CD4-positive, alpha-beta T cell (primary cell): ENCODE measurements at regions not wholly inside any gene's neighbourhood (a gene's known extent, or its start where the extent isn't known, plus 50 kb on each side); places are given as distances from the start of the nearest gene placed in this dataset.

ENCODE experiments used
- ATAC-seq: fragments of 200-7000 bp; cut with Tn5 transposase; one replicate; pipeline ENCODE4 v1.10.0; 2022; ENCODE audit warnings: mild to moderate bottlenecking; ENCODE audit not compliant: poor library complexity
- CTCF ChIA-PET: fragments of 350-600 bp; sonication (Branson Sonifier 250); formaldehyde crosslinking; loops from one replicate; lab custom pipeline; 2021; ENCODE audit warnings: antibody characterized with exemption, inconsistent platforms; lab: Charles Lee
- POLR2A ChIA-PET: fragments of 350-600 bp; sonication (Branson Sonifier 250); formaldehyde crosslinking; loops from one replicate; lab custom pipeline; 2021; ENCODE audit warnings: antibody characterized with exemption, inconsistent platforms; lab: Charles Lee
- DNase-seq, 14 experiments: peaks; one replicate each; pipeline ENCODE4 v3.0.0-alpha.2; 2013 to 2020; ENCODE audit warnings: mixed read lengths in 2 of 14
- H3K27ac ChIP-seq, 2 donors: one replicate each; pipeline versions ENCODE4 v1.5.1 to v1.7.0; 2013; ENCODE audit warnings: low read length in 2 of 2, low read depth in 1 of 2, mild to moderate bottlenecking in 1 of 2
- H3K27me3 ChIP-seq, 2 experiments: 1 replicate in 1 of 2; 2 replicates in 1 of 2; pipeline versions ENCODE4 v1.6.1 to v1.7.0; 2013; ENCODE audit warnings: low read length in 2 of 2, control low read depth in 1 of 2, mild to moderate bottlenecking in 1 of 2, moderate library complexity in 1 of 2; ENCODE audit not compliant: insufficient read depth in 2 of 2, control insufficient read depth in 1 of 2
- H3K36me3 ChIP-seq: one replicate; pipeline ENCODE4 v1.6.1; 2013; ENCODE audit warnings: low read length, control low read depth; ENCODE audit not compliant: insufficient read depth
- H3K4me1 ChIP-seq: one replicate; pipeline ENCODE4 v1.6.1; 2013; ENCODE audit warnings: low read length, control low read depth; ENCODE audit not compliant: insufficient read depth
- H3K4me3 ChIP-seq: one replicate; pipeline ENCODE4 v1.5.1; 2013; ENCODE audit warnings: mild to moderate bottlenecking, low read length, moderate library complexity
- H3K9me3 ChIP-seq, 2 experiments: 1 replicate in 1 of 2; 2 replicates in 1 of 2; pipeline versions ENCODE4 v1.6.1 to v1.7.0; 2013; ENCODE audit warnings: low read length in 2 of 2, mild to moderate bottlenecking in 2 of 2, control low read depth in 1 of 2, moderate library complexity in 1 of 2; ENCODE audit not compliant: control insufficient read depth in 1 of 2, insufficient read depth in 1 of 2
- H3K27ac Mint-ChIP-seq: one replicate; pipeline ENCODE4 v1.8.0; 2020; ENCODE audit warnings: mixed read lengths
- H3K27me3 Mint-ChIP-seq: one replicate; pipeline ENCODE4 v1.8.0; 2021; ENCODE audit warnings: mixed read lengths
- H3K36me3 Mint-ChIP-seq: one replicate; pipeline ENCODE4 v1.8.0; 2021; ENCODE audit warnings: low read depth, mixed read lengths
- H3K4me1 Mint-ChIP-seq: one replicate; pipeline ENCODE4 v1.8.0; 2021; ENCODE audit warnings: low read depth, mixed read lengths
- H3K4me3 Mint-ChIP-seq: one replicate; pipeline ENCODE4 v1.8.0; 2020; ENCODE audit warnings: mild to moderate bottlenecking, mixed read lengths
- H3K9me3 Mint-ChIP-seq: one replicate; pipeline ENCODE4 v1.8.0; 2020; ENCODE audit warnings: mixed read lengths
- CTCF ChIP-seq: fragments of 200-600 bp; IDR thresholded peaks from one replicate; pipeline ENCODE4 v1.8.0; 2022; ENCODE audit warnings: antibody characterized with exemption, mild to moderate bottlenecking
- intact Hi-C, 2 experiments: fragments of 100-400 bp; cut with DNase I in 1 of 2; cut with micrococcal nuclease in 1 of 2; formaldehyde crosslinking; loops; one replicate each; pipeline versions ENCODE4 v1.15.1 to v1.9.0; 2023 to 2025; cut with DNase I, micrococcal nuclease

GRCh38 chr16:35744726-35745125 lies 2285.3 kb downstream of the TP53TG3F start:
- H3K4me3 ChIP-seq, result no peak overlapping the region
- no peak for TF ChIP-seq CTCF
- H3K27ac ChIP-seq, result no peak overlapping the region
- intact Hi-C loops, result no loop called here
- CTCF ChIA-PET, result no interaction called here
- peaks cover 48 to 57% of the 10 kb centered on the region in 2 experiments for H3K9me3 ChIP-seq
- no peaks in the 10 kb centered on the region for H3K27me3 ChIP-seq
- POLR2A ChIA-PET, result no interaction called here
- peaks cover 19% of the 10 kb centered on the region for H3K36me3 Mint-ChIP-seq
- H3K27ac Mint-ChIP-seq, result no peak overlapping the region
- DNase-seq (no peak), ATAC-seq (no peak)
- H3K36me3 ChIP-seq, result no peaks in the 10 kb centered on the region
- H3K4me1 ChIP-seq, result no peaks in the 10 kb centered on the region
- H3K9me3 Mint-ChIP-seq, result peaks cover 35% of the 10 kb centered on the region
- no peaks in the 10 kb centered on the region for H3K27me3 Mint-ChIP-seq
- no peaks in the 10 kb centered on the region for H3K4me1 Mint-ChIP-seq
- H3K4me3 Mint-ChIP-seq, result no peak overlapping the region

- Mint-ChIP-seq H3K27me3 (no peaks in the 10 kb centered on the region), H3K4me1 (no peaks in the 10 kb centered on the region), H3K4me3 (no peak overlapping the region), H3K27ac (no peak overlapping the region), H3K36me3 (peaks cover 19% of the 10 kb centered on the region), H3K9me3 (peaks cover 30% of the 10 kb centered on the region)
- DNase-seq, result no peak
- no peaks in the 10 kb centered on the region for H3K36me3 ChIP-seq
- H3K27ac ChIP-seq, result no peak overlapping the region
- no peak for ATAC-seq
- H3K27me3 ChIP-seq, result no peaks in the 10 kb centered on the region
- H3K4me1 ChIP-seq, result no peaks in the 10 kb centered on the region
- TF ChIP-seq CTCF, result no peak
- CTCF ChIA-PET, result no interaction called here
- POLR2A ChIA-PET, result no interaction called here
- intact Hi-C loops, result no loop called here
- H3K4me3 ChIP-seq, result no peak overlapping the region
- H3K9me3 ChIP-seq, result peaks cover 52 to 54% of the 10 kb centered on the region in 2 experiments
These were observed 2285.8 kb downstream of the TP53TG3F start for GRCh38 chr16:35745191-35745590.

GRCh38 chr16:35745821-35746248 lies 2286.4 kb downstream of the TP53TG3F start:
- Histone ChIP-seq H3K4me3 (no peak overlapping the region), H3K4me1 (no peaks in the 10 kb centered on the region), H3K27ac (no peak overlapping the region), H3K9me3 (peaks cover 57 to 59% of the 10 kb centered on the region in 2 experiments), H3K36me3 (no peaks in the 10 kb centered on the region), H3K27me3 (no peaks in the 10 kb centered on the region)
- H3K9me3 Mint-ChIP-seq, result peaks cover 28% of the 10 kb centered on the region
- H3K4me3 Mint-ChIP-seq, result no peak overlapping the region
- no peaks in the 10 kb centered on the region for H3K4me1 Mint-ChIP-seq
- peaks cover 19% of the 10 kb centered on the region for H3K36me3 Mint-ChIP-seq
- no peaks in the 10 kb centered on the region for H3K27me3 Mint-ChIP-seq
- ATAC-seq, result no peak
- ChIA-PET CTCF (no interaction called here), POLR2A (no interaction called here)
- DNase-seq, result no peak
- intact Hi-C loops, result no loop called here
- no peak for TF ChIP-seq CTCF
- no peak overlapping the region for H3K27ac Mint-ChIP-seq
